IMR-90 (cell line): ENCODE measurements at regions not wholly inside any gene's neighbourhood (a gene's known extent, or its start where the extent isn't known, plus 50 kb on each side); places are given as distances from the start of the nearest gene placed in this dataset.

ENCODE experiments used
- ATAC-seq: fragments of 200-7000 bp; cut with Tn5 transposase; 2 replicates; pipeline ENCODE4 v1.9.1; 2020; ENCODE audit warnings: low read depth, mild to moderate bottlenecking, moderate library complexity
- BruUV-seq: library from RNA; stranded (reverse); fragments of 400-500 nt; replicated peaks from 2 replicates; lab custom pipeline; 2021; lab: Mats Ljungman, UMichigan
- CTCF ChIA-PET: fragments of 300-600 bp; formaldehyde crosslinking; extraction: SDS; loops from one replicate; lab custom pipeline; 2021; ENCODE audit warnings: antibody characterized with exemption; lab: Yijun Ruan, JAX
- POLR2A ChIA-PET: fragments of 300-600 bp; sonication (Branson Sonifier 250); formaldehyde crosslinking; loops from one replicate; lab custom pipeline; 2022; ENCODE audit warnings: antibody characterized with exemption; ENCODE audit not compliant: unreplicated experiment; lab: Charles Lee
- DNase-seq: peaks from one replicate; pipeline ENCODE4 v3.0.0; 2013
- H2AFZ ChIP-seq: replicated peaks from 2 replicates; pipeline ENCODE3; 2013; ENCODE audit warnings: low read length, mild to moderate bottlenecking; ENCODE audit not compliant: poor library complexity
- H2AK5ac ChIP-seq: 2 replicates; pipeline ENCODE4 v1.6.1; 2013; ENCODE audit warnings: low read depth, low read length, inconsistent platforms
- H2AK9ac ChIP-seq: replicated peaks from 2 replicates; pipeline ENCODE3; 2013; ENCODE audit warnings: mild to moderate bottlenecking, low read depth, low read length, moderate library complexity; ENCODE audit not compliant: poor library complexity
- H2BK120ac ChIP-seq: 2 replicates; pipeline ENCODE4 v1.6.1; 2013; ENCODE audit warnings: low read depth, low read length, inconsistent platforms
- H2BK15ac ChIP-seq: 3 replicates; pipeline ENCODE4 v1.6.1; 2013; ENCODE audit warnings: low read depth, low read length, inconsistent platforms
- H2BK20ac ChIP-seq: 2 replicates; pipeline ENCODE4 v1.6.1; 2013; ENCODE audit warnings: low read depth, mild to moderate bottlenecking, inconsistent platforms, low read length, moderate library complexity
- H2BK5ac ChIP-seq: 2 replicates; pipeline ENCODE4 v1.6.1; 2013; ENCODE audit warnings: mild to moderate bottlenecking, low read depth, low read length, inconsistent platforms; ENCODE audit not compliant: poor library complexity, severe bottlenecking
- H3K14ac ChIP-seq: replicated peaks from 2 replicates; pipeline ENCODE4 v1.6.1; 2013; ENCODE audit warnings: low read depth, low read length, inconsistent platforms
- H3K18ac ChIP-seq: 2 replicates; pipeline ENCODE4 v1.6.1; 2013; ENCODE audit warnings: low read depth, low read length, control low read depth
- H3K23ac ChIP-seq: 2 replicates; pipeline ENCODE4 v1.6.1; 2013; ENCODE audit warnings: low read depth, low read length, inconsistent platforms
- H3K27ac ChIP-seq: 2 replicates; pipeline ENCODE4 v1.5.1; 2013; ENCODE audit warnings: mild to moderate bottlenecking, control low read depth, low read length; ENCODE audit not compliant: insufficient read depth
- H3K27me3 ChIP-seq: 2 replicates; pipeline ENCODE4 v1.6.1; 2013; ENCODE audit warnings: low read length; ENCODE audit not compliant: control insufficient read depth, insufficient read depth
- H3K36me3 ChIP-seq: 2 replicates; pipeline ENCODE4 v1.6.1; 2013; ENCODE audit warnings: low read length, mixed read lengths; ENCODE audit not compliant: control insufficient read depth, insufficient read depth
- H3K4ac ChIP-seq: 2 replicates; pipeline ENCODE4 v1.6.1; 2013; ENCODE audit warnings: low read depth, low read length, inconsistent platforms
- H3K4me1 ChIP-seq: 2 replicates; pipeline ENCODE4 v1.6.1; 2013; ENCODE audit warnings: low read length, mixed read lengths; ENCODE audit not compliant: control insufficient read depth, insufficient read depth
- H3K4me2 ChIP-seq: 2 replicates; pipeline ENCODE4 v1.6.1; 2013; ENCODE audit warnings: low read depth, mild to moderate bottlenecking, control low read depth, low read length, moderate library complexity
- H3K4me3 ChIP-seq: 2 replicates; pipeline ENCODE4 v1.5.1; 2013; ENCODE audit warnings: low read depth, mild to moderate bottlenecking, control low read depth, low read length, moderate library complexity; ENCODE audit not compliant: insufficient read depth
- H3K56ac ChIP-seq: 2 replicates; pipeline ENCODE4 v1.6.1; 2013; ENCODE audit warnings: low read length, inconsistent platforms; ENCODE audit not compliant: insufficient read depth; ENCODE audit errors: extremely low read depth
- H3K79me1 ChIP-seq, 2 experiments: 2 replicates each; pipeline ENCODE4 v1.6.1; 2013; ENCODE audit warnings: low read length in 2 of 2, inconsistent platforms in 1 of 2, low read depth in 1 of 2
- H3K9ac ChIP-seq: 2 replicates; pipeline ENCODE4 v1.6.1; 2013; ENCODE audit warnings: low read depth, low read length, control low read depth
- H3K9me1 ChIP-seq: 2 replicates; pipeline ENCODE4 v1.6.1; 2013; ENCODE audit warnings: low read length, inconsistent platforms; ENCODE audit not compliant: insufficient read depth
- H3K9me3 ChIP-seq: 2 replicates; pipeline ENCODE4 v1.6.1; 2013; ENCODE audit warnings: low read length; ENCODE audit not compliant: control insufficient read depth, insufficient read depth
- H4K20me1 ChIP-seq: 2 replicates; pipeline ENCODE4 v1.6.1; 2013; ENCODE audit warnings: low read length, inconsistent platforms; ENCODE audit not compliant: insufficient read depth
- H4K5ac ChIP-seq: 2 replicates; pipeline ENCODE4 v1.6.1; 2013; ENCODE audit warnings: mild to moderate bottlenecking, low read depth, low read length, control low read depth
- H4K8ac ChIP-seq, 2 experiments: 2 replicates each; pipeline ENCODE4 v1.6.1; 2013; ENCODE audit warnings: low read depth in 2 of 2, low read length in 2 of 2, control low read depth in 1 of 2, inconsistent platforms in 1 of 2
- H4K91ac ChIP-seq: 2 replicates; pipeline ENCODE4 v1.6.1; 2013; ENCODE audit warnings: low read depth, low read length, inconsistent platforms; ENCODE audit not compliant: insufficient read depth
- BHLHE40 ChIP-seq: fragments of 150-350 bp; IDR thresholded peaks from 2 replicates; pipeline ENCODE4 v1.6.1; 2016; ENCODE audit warnings: mild to moderate bottlenecking, low read depth, low read length
- CEBPB ChIP-seq: IDR thresholded peaks from 2 replicates; pipeline ENCODE4 v1.6.1; 2012; ENCODE audit warnings: low read depth, low read length, improper control_type of control experiment
- CHD1 ChIP-seq: IDR thresholded peaks from 2 replicates; pipeline ENCODE4 v1.6.1; 2012; ENCODE audit warnings: low read depth, low read length, improper control_type of control experiment
- FOS ChIP-seq: fragments of 150-350 bp; IDR thresholded peaks from 2 replicates; pipeline ENCODE4 v1.6.1; 2016; ENCODE audit warnings: low read depth, low read length
- MAFK ChIP-seq: IDR thresholded peaks from 2 replicates; pipeline ENCODE4 v1.6.1; 2012; ENCODE audit warnings: low read depth, low read length, improper control_type of control experiment
- MAZ ChIP-seq: IDR thresholded peaks from 2 replicates; pipeline ENCODE4 v1.6.1; 2012; ENCODE audit warnings: low read depth, mild to moderate bottlenecking, low read length, improper control_type of control experiment, moderate library complexity, borderline replicate concordance
- MXI1 ChIP-seq: IDR thresholded peaks from 2 replicates; pipeline ENCODE4 v1.6.1; 2012; ENCODE audit warnings: low read depth, mild to moderate bottlenecking, low read length, moderate library complexity, borderline replicate concordance
- NFE2L2 ChIP-seq: fragments of 150-350 bp; IDR thresholded peaks from 2 replicates; pipeline ENCODE4 v1.6.1; 2016; ENCODE audit warnings: low read depth, mild to moderate bottlenecking, low read length
- POLR2A ChIP-seq: IDR thresholded peaks from 2 replicates; pipeline ENCODE4 v1.6.1; 2012; ENCODE audit warnings: mild to moderate bottlenecking, low read depth, low read length
- RAD21 ChIP-seq: IDR thresholded peaks from 2 replicates; pipeline ENCODE4 v1.6.1; 2012; ENCODE audit warnings: low read length, improper control_type of control experiment
- RCOR1 ChIP-seq: IDR thresholded peaks from 2 replicates; pipeline ENCODE4 v1.6.1; 2012; ENCODE audit warnings: mild to moderate bottlenecking, low read length, improper control_type of control experiment; ENCODE audit not compliant: insufficient replicate concordance
- RFX5 ChIP-seq: IDR thresholded peaks from 2 replicates; pipeline ENCODE4 v1.8.0; 2012; ENCODE audit warnings: low read depth, mild to moderate bottlenecking, low read length, moderate library complexity
- SMC3 ChIP-seq: fragments of 150-350 bp; IDR thresholded peaks from 2 replicates; pipeline ENCODE4 v1.6.1; 2016; ENCODE audit warnings: low read depth, mild to moderate bottlenecking, antibody characterized with exemption, low read length, moderate library complexity
- WGBS, 2 experiments: methylation state at CpG; one replicate each; pipeline versions ENCODE4 v1.1.5 to v1.1.7; 2013; ENCODE audit warnings: missing lambda C conversion rate in 2 of 2; ENCODE audit not compliant: insufficient read length in 1 of 2; ENCODE audit errors: extremely low coverage in 2 of 2; 5-methylcytosine and 5-hydroxymethylcytosine counted together
- dilution Hi-C: fragments of 300-500 bp; cut with HindIII; formaldehyde crosslinking; loops from one replicate; pipeline ENCODE4 v1.14.3; 2018; ENCODE audit warnings: low sequenced_read_pairs; ENCODE audit not compliant: unreplicated experiment
- in situ Hi-C: fragments of 300-500 bp; cut with MboI; formaldehyde crosslinking; loops from 3 replicates; pipeline ENCODE4 v1.14.3; 2019; ENCODE audit warnings: low sequenced_read_pairs, inconsistent platforms, mixed read lengths
- intact Hi-C: fragments of 100-400 bp; cut with micrococcal nuclease; formaldehyde crosslinking; loops from 2 replicates; pipeline ENCODE4 v1.10.0; 2022
- TF ChIP-seq, protein P1 (sequence below): fragments of 150-350 bp; IDR thresholded peaks from 2 replicates; pipeline ENCODE4 v1.6.1; 2016; ENCODE audit warnings: low read depth, mild to moderate bottlenecking, low read length, moderate library complexity, borderline replicate concordance
- TF ChIP-seq, protein P2 (sequence below): conservative IDR thresholded peaks from 2 replicates; pipeline ENCODE4 v1.5.1; 2012; ENCODE audit warnings: mild to moderate bottlenecking, low read depth, low read length, improper control_type of control experiment
- TF ChIP-seq, protein P3 (sequence below): fragments of 150-350 bp; IDR thresholded peaks from 2 replicates; pipeline ENCODE4 v1.6.1; 2017; ENCODE audit warnings: mild to moderate bottlenecking, antibody characterized with exemption, low read length, low read depth

DNA sequence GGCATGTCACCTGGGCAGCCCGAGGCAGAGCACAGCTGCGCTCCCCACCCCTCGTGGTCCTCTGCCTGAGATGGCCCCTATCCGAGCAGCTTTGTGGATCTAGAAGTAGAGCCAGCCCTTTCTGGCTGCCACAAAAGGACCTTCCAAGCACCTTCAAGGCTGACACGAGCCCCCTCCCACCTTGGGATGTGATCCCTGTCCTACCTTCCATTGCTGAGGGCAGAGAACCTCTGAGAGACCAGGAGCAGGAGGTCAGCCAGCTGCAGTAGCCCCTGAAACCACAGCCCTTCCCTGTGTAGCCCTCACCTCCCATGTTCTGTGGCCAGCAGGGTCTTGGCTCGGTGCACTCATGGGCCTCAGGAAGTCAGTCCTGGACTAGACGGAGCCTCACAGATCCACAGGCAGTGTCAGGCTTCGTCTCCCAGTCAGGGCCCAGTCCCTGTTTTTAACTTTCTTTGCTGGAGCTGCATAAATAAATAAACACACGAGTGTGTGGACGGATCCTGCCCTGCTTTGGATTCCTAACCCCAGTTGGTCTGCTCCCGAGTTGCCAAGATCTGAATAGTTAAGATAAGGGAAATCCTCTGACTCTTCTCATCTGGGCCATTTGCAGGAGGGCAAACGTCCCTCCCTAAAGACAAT lies 507.7 kb downstream of the PREX1 start:
- H2BK5ac ChIP-seq, result no peak overlapping the region
- H3K9me1 ChIP-seq, result no peaks in the 10 kb centered on the region
- H4K5ac ChIP-seq, result no peak overlapping the region
- POLR2A ChIA-PET, result no interaction called here
- no peak overlapping the region for H4K8ac ChIP-seq
- no peak overlapping the region for H2BK20ac ChIP-seq
- 78% methylated on average over 4 of the region's 12 CpGs; no CpG with 5 or more reads in 1 of the 2 experiments for WGBS, 2 experiments
- no peak overlapping the region for H3K4me2 ChIP-seq
- H3K79me1 ChIP-seq, result no peaks in the 10 kb centered on the region
- H4K91ac ChIP-seq, result no peak overlapping the region
- H3K23ac ChIP-seq, result no peak overlapping the region
- ATAC-seq (peak; percentile 77), DNase-seq (no peak)
- no peak overlapping the region for H3K4ac ChIP-seq
- H3K9ac ChIP-seq, result no peak overlapping the region
- H4K20me1 ChIP-seq, result no peaks in the 10 kb centered on the region
- dilution Hi-C loops (no loop called here), in situ Hi-C loops (no loop called here), intact Hi-C loops (no loop called here)
- H3K9me3 ChIP-seq, result no peaks in the 10 kb centered on the region
- H3K27me3 ChIP-seq, result peaks cover 23% of the 10 kb centered on the region
- peak overlapping the region; percentile 14; the same call in 1 of the 2 replicates for H2AK5ac ChIP-seq
- H3K56ac ChIP-seq, result no peak overlapping the region
- H3K14ac ChIP-seq, result no peak overlapping the region
- H3K18ac ChIP-seq, result peak overlapping the region; percentile 31; the same call in 1 of the 2 replicates
- no peak overlapping the region for H2AK9ac ChIP-seq
- BruUV-seq, result no TSS peak
- H3K4me3 ChIP-seq, result no peak overlapping the region
- H2AFZ ChIP-seq, result no peak overlapping the region
- TF ChIP-seq RFX5 (no peak), BHLHE40 (no peak), CHD1 (no peak), SMC3 (no peak), NFE2L2 (no peak), CEBPB (no peak), POLR2A (no peak), RAD21 (no peak), FOS (no peak), RCOR1 (no peak), MAFK (no peak), MAZ (no peak), MXI1 (no peak)
- TF ChIP-seq, protein P1, sequence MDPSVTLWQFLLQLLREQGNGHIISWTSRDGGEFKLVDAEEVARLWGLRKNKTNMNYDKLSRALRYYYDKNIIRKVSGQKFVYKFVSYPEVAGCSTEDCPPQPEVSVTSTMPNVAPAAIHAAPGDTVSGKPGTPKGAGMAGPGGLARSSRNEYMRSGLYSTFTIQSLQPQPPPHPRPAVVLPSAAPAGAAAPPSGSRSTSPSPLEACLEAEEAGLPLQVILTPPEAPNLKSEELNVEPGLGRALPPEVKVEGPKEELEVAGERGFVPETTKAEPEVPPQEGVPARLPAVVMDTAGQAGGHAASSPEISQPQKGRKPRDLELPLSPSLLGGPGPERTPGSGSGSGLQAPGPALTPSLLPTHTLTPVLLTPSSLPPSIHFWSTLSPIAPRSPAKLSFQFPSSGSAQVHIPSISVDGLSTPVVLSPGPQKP, result no peak
- TF ChIP-seq, protein P2, sequence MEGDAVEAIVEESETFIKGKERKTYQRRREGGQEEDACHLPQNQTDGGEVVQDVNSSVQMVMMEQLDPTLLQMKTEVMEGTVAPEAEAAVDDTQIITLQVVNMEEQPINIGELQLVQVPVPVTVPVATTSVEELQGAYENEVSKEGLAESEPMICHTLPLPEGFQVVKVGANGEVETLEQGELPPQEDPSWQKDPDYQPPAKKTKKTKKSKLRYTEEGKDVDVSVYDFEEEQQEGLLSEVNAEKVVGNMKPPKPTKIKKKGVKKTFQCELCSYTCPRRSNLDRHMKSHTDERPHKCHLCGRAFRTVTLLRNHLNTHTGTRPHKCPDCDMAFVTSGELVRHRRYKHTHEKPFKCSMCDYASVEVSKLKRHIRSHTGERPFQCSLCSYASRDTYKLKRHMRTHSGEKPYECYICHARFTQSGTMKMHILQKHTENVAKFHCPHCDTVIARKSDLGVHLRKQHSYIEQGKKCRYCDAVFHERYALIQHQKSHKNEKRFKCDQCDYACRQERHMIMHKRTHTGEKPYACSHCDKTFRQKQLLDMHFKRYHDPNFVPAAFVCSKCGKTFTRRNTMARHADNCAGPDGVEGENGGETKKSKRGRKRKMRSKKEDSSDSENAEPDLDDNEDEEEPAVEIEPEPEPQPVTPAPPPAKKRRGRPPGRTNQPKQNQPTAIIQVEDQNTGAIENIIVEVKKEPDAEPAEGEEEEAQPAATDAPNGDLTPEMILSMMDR, result no peak
- TF ChIP-seq, protein P3, sequence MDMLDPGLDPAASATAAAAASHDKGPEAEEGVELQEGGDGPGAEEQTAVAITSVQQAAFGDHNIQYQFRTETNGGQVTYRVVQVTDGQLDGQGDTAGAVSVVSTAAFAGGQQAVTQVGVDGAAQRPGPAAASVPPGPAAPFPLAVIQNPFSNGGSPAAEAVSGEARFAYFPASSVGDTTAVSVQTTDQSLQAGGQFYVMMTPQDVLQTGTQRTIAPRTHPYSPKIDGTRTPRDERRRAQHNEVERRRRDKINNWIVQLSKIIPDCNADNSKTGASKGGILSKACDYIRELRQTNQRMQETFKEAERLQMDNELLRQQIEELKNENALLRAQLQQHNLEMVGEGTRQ, result no peak
- CTCF ChIA-PET, result no interaction called here
- no peak overlapping the region for H2BK15ac ChIP-seq
- H3K4me1 ChIP-seq, result peaks cover 2% of the 10 kb centered on the region; the same call in 1 of the 2 replicates
- no peak overlapping the region for H2BK120ac ChIP-seq
- H3K27ac ChIP-seq, result no peak overlapping the region
- H3K36me3 ChIP-seq, result no peaks in the 10 kb centered on the region
